Lung (tissue), 11 donors: ENCODE measurements at regions not wholly inside any gene's neighbourhood (a gene's known extent, or its start where the extent isn't known, plus 50 kb on each side); places are given as distances from the start of the nearest gene placed in this dataset.
A peak's percentile ranks its signal among the peaks of the same experiment; 100 is the strongest.

Experiments used
- ATAC-seq: fragments of 200-7000 bp; cut with Tn5 transposase; one replicate; pipeline ENCODE4 v1.9.1; 2020; ENCODE audit warnings: moderate number of reproducible peaks; ENCODE audit not compliant: insufficient read depth, low FRiP score
- DNase-seq, 3 donors: peaks; one replicate each; pipeline ENCODE4 v3.0.0-alpha.2; 2013 to 2017
- H3K27ac ChIP-seq, 2 donors: one replicate each; pipeline ENCODE4 v1.5.1; 2013; ENCODE audit warnings: mild to moderate bottlenecking in 2 of 2, moderate library complexity in 2 of 2, control low read depth in 1 of 2, inconsistent platforms in 1 of 2, low read depth in 1 of 2, low read length in 1 of 2
- H3K27me3 ChIP-seq, 3 donors: one replicate each; pipeline ENCODE4 v1.5.1; 2013; ENCODE audit warnings: low read length in 2 of 3; ENCODE audit not compliant: control insufficient read depth in 3 of 3, insufficient read depth in 3 of 3
- H3K36me3 ChIP-seq, 4 donors: one replicate each; pipeline ENCODE4 v1.5.1; 2013; ENCODE audit warnings: low read length in 4 of 4, mild to moderate bottlenecking in 1 of 4, moderate library complexity in 1 of 4; ENCODE audit not compliant: control insufficient read depth in 4 of 4, insufficient read depth in 4 of 4
- H3K4me1 ChIP-seq, 5 donors: one replicate each; pipeline ENCODE4 v1.5.1; 2013; ENCODE audit warnings: low read length in 5 of 5, mild to moderate bottlenecking in 2 of 5, moderate library complexity in 1 of 5; ENCODE audit not compliant: control insufficient read depth in 5 of 5, insufficient read depth in 5 of 5
- H3K4me3 ChIP-seq: one replicate; pipeline ENCODE4 v1.5.1; 2013; ENCODE audit warnings: mild to moderate bottlenecking, control low read depth, moderate library complexity
- H3K9ac ChIP-seq, 2 donors: one replicate each; pipeline ENCODE4 v1.5.1; 2013; ENCODE audit warnings: low read length in 2 of 2, control low read depth in 1 of 2; ENCODE audit not compliant: insufficient read depth in 1 of 2
- H3K9me3 ChIP-seq, 4 donors: one replicate each; pipeline ENCODE4 v1.5.1; 2013; ENCODE audit warnings: low read length in 3 of 4, mild to moderate bottlenecking in 1 of 4, moderate library complexity in 1 of 4; ENCODE audit not compliant: control insufficient read depth in 4 of 4, insufficient read depth in 3 of 4
- CTCF ChIP-seq: IDR thresholded peaks from 2 replicates; pipeline ENCODE4 v1.5.1; 2012; ENCODE audit warnings: mild to moderate bottlenecking; ENCODE audit errors: control extremely low read depth, extremely low read depth
- WGBS, 2 donors: extraction: QIAGEN DNeasy Blood & Tissue Kit; methylation state at CpG; one replicate each; pipeline ENCODE4 v1.1.7; 2013; 5-methylcytosine and 5-hydroxymethylcytosine counted together
- donor health status: control.
- donor health status: control.
- donor health status: Bipolar disorder and iron deficiency.
- donor health status: healthy.
- donor health status: DM: yes; HTN: yes; CAD: no.

DNA sequence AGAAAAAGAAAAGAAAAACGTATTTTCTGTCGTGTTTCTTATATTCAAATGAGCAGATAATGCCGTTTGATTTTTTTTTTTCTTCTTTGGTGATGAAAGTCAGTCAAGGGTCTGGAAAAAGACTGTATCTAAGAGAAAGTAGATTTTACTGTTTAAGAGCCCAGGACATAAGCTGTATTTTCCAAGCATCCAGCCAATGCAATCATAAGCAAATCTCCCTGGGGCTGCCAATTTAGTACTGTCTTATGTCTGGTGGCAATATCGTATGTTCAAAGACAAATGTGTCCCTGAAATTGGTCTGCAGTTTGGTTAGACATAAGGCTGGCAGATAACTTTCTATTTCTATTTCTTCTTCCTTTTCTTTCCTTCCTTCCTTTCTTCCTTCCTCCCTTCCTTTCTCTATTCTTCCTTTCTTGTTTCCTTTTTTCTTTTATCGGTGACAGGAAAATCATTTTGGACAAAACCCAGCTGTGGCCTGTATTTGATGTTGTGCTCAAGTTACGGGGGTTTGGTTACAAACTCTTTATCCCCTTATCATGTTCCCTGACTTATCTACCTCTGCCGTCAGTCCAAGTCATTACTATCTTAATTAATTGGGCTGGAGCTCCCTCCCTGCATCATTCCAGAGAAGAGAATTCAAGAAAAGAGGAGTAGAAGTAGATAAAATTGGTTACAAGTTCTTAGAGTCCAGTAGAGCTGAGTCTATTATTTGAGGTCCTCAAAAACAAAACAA, 683.4 kb upstream of the FSHR start:
- H3K27ac ChIP-seq: no peak overlapping the region
- no peak overlapping the region for H3K9ac ChIP-seq
- TF ChIP-seq CTCF: no peak
- WGBS, 2 donors: 55 to 68% methylated on average over 7 of the region's 7 CpGs
- peaks cover 0 to 3% (median 0%) of the 10 kb centered on the region in 5 donors for H3K4me1 ChIP-seq
- DNase-seq (peak in 2 of 3 donors; percentile 20 to 48), ATAC-seq (no peak)
- H3K27me3 ChIP-seq: no peaks in the 10 kb centered on the region
- no peaks in the 10 kb centered on the region for H3K9me3 ChIP-seq
- no peaks in the 10 kb centered on the region for H3K36me3 ChIP-seq
- H3K4me3 ChIP-seq: no peak overlapping the region

GRCh38 chr2:49836017-49836416, 681.7 kb upstream of the FSHR start:
- WGBS, 2 donors: 69 to 70% methylated on average over 3 of the region's 3 CpGs
- ATAC-seq (no peak), DNase-seq (no peak)
- TF ChIP-seq CTCF: no peak
- no peaks in the 10 kb centered on the region for H3K27me3 ChIP-seq
- H3K4me3 ChIP-seq: no peak overlapping the region
- H3K9me3 ChIP-seq: no peaks in the 10 kb centered on the region
- peaks cover 0 to 3% (median 0%) of the 10 kb centered on the region in 5 donors for H3K4me1 ChIP-seq
- no peaks in the 10 kb centered on the region for H3K36me3 ChIP-seq
- H3K27ac ChIP-seq: no peak overlapping the region
- H3K9ac ChIP-seq: no peak overlapping the region

- DNase-seq (no peak), ATAC-seq (no peak)
- Histone ChIP-seq H3K4me1 (peaks cover 0 to 3% (median 0%) of the 10 kb centered on the region in 5 donors), H3K27me3 (no peaks in the 10 kb centered on the region), H3K9me3 (no peaks in the 10 kb centered on the region), H3K36me3 (no peaks in the 10 kb centered on the region), H3K4me3 (no peak overlapping the region), H3K27ac (no peak overlapping the region), H3K9ac (no peak overlapping the region)
- no peak for TF ChIP-seq CTCF
- WGBS, 2 donors: 86 to 89% methylated on average over 1 of the region's 1 CpG
Measured at GRCh38 chr2:49834433-49834832, 680.1 kb upstream of the FSHR start.

- Histone ChIP-seq H3K4me1 (peaks cover 0 to 1% (median 0%) of the 10 kb centered on the region in 5 donors), H3K4me3 (no peak overlapping the region), H3K27ac (no peak overlapping the region), H3K27me3 (no peaks in the 10 kb centered on the region), H3K9ac (no peak overlapping the region), H3K9me3 (no peaks in the 10 kb centered on the region), H3K36me3 (no peaks in the 10 kb centered on the region)
- DNase-seq (no peak), ATAC-seq (no peak)
- no peak for TF ChIP-seq CTCF
- 71 to 77% methylated on average over 3 of the region's 3 CpGs for WGBS, 2 donors
Measured at GRCh38 chr2:49832555-49832954, 678.2 kb upstream of the FSHR start.
